ENCODE measurements at regions not wholly inside any gene's neighbourhood (a gene's known extent, or its start where the extent isn't known, plus 50 kb on each side); places are given as distances from the start of the nearest gene placed in this dataset.

DNA sequence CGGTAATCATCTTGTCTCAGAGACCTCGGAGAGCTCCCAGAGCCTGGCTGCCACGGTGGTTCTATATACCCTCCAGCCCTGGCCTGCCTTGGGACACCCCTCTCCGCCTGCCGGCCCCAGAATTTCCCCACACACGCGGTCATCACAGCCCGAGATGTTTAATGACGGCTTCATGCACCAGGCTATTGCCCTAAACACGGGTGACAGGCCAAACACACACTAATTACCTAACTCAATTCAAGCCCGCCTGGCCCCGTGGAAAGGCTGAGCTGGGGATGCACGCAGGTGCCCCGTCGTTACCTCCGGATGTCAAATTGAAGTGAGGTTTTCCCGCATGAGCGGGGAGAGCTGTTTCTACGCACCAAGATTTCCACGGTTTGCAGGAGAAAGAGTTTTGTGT lies 72.9 kb upstream of the PPP2R3B start:
- TF ChIP-seq, protein P1, sequence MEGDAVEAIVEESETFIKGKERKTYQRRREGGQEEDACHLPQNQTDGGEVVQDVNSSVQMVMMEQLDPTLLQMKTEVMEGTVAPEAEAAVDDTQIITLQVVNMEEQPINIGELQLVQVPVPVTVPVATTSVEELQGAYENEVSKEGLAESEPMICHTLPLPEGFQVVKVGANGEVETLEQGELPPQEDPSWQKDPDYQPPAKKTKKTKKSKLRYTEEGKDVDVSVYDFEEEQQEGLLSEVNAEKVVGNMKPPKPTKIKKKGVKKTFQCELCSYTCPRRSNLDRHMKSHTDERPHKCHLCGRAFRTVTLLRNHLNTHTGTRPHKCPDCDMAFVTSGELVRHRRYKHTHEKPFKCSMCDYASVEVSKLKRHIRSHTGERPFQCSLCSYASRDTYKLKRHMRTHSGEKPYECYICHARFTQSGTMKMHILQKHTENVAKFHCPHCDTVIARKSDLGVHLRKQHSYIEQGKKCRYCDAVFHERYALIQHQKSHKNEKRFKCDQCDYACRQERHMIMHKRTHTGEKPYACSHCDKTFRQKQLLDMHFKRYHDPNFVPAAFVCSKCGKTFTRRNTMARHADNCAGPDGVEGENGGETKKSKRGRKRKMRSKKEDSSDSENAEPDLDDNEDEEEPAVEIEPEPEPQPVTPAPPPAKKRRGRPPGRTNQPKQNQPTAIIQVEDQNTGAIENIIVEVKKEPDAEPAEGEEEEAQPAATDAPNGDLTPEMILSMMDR (IDR thresholded peaks at IDR 0.05) = no peak
- no peak for TF ChIP-seq POLR2A (IDR thresholded peaks at IDR 0.05)
